GM21619 (cell line): ENCODE measurements at regions not wholly inside any gene's neighbourhood (a gene's known extent, or its start where the extent isn't known, plus 50 kb on each side); places are given as distances from the start of the nearest gene placed in this dataset.
"Not testable (repeated sequence)": the region's sequence is repeated elsewhere in the genome, so short reads cannot be mapped to it uniquely, and the experiment has no call there.

Source experiments
- ATAC-seq: cut with Tn5 transposase; IDR thresholded peaks from one replicate; pipeline ENCODE4 v1.9.1; 2021; ENCODE audit not compliant: unreplicated experiment

GRCh38 chr2:16247326-16248122, 307.2 kb downstream of the MYCN start:
- ATAC-seq = no peak

- ATAC-seq = no peak
Measured at GRCh38 chr2:16246911-16247310, 306.6 kb downstream of the MYCN start.

DNA sequence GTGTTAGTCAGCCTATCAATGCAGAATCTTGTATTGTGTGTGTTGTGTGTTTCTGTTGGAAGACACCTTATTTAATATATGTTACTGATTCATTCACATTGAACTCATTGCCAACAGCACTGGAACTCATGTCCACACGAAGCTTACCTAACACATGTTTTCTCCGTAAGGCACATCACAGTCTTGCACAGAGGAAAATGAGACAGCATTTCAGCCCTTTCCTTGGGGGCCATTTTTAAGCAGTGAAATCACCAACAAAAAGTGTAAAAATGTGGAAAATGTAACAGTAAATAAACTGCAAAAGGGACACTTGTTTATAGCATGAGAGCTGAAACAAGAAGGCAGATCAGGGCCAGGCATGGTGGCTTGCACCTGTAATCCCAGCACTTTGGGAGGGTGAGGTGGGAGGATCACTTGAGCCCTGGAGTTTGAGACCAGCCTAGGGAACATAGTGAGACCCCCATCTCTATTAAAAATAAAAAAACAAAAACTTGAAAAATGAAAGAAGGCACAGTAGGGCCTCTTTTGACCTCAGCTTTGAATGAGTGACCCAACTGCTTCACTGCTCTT, 306.0 kb downstream of the MYCN start:
- ATAC-seq = no peak

DNA sequence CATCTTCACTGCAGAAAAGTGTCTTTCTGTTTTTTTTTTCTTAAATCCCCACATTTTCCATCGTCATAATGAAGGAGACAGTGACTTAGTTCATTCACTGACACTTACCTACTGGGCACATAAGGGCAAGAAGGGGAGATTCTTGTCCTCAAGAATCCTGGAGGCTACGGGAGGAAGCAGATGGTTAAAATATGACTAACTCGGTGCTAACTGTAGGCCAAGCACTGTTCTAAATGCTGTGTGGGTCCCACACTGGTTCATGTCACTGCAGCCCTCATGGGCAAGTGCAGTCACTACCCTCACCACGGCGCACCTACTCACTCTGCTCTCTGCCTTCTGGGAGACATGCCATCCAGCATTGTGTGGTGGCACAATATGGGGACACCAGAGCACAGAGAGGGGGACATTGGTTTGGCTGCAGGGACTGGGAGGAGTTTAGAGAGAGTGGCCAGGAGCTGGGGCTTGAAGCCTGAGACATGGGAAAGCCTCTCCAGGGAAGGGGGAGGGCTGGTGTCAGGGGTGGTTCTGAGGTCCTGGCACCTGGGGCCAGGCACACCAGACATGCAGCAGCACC, 305.2 kb downstream of the MYCN start:
- no peak for ATAC-seq

DNA sequence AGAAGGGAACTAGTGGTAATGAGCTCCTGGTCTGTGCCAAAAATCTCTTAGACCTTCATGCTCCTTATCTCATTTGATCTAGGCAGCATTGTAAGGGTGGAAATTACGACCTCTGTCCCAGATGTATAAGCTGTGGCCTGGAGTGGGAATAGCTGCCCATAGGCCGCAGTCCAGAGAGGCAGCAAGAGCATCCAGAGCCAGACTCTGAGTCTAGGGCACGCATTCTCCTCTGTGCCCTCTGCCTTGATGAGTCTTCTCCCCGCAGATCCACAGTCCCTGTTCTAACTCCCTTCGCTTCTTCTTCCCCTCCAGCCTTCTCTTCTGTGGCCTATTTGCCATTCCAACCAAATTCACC, 304.6 kb downstream of the MYCN start:
- ATAC-seq = no peak

DNA sequence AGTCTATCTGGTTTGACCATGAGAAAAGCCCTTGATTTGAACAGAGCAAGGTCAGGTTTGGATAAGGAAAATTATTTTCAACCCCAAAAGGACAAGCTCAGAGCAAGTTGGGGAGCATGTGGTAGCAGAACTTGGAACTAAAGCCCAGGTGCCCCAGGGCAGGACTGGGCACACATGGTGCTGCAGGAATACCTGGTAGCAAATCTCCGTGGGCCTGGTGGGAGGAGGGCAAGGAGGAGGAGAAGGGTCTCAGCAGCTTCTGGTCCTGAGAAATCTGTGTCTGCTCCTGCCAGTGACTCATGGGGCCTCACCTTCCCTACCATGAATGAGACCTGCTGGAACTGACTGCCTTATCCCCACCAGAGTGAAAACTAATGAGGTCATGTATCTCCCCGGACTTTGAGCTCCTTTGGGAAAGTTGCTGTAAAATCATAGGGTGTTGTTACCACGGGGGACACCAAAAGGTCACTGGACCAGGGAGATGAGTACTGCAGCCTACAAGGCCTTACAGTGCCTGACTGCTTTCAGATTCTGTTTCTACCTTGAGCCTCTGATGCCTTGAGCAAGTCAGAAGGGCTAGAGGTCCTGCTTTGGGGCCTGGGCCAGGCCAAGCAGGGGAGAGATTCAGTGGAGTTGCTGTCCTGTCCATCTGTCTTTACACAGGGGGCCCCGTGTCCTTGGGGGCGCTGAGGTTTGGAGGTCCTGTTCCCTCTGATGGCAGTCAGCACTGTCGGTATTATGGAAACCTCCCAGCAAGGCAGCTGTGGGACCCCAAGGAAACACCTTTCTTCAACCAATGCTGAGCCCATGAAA, 304.0 kb downstream of the MYCN start:
- ATAC-seq = no peak

DNA sequence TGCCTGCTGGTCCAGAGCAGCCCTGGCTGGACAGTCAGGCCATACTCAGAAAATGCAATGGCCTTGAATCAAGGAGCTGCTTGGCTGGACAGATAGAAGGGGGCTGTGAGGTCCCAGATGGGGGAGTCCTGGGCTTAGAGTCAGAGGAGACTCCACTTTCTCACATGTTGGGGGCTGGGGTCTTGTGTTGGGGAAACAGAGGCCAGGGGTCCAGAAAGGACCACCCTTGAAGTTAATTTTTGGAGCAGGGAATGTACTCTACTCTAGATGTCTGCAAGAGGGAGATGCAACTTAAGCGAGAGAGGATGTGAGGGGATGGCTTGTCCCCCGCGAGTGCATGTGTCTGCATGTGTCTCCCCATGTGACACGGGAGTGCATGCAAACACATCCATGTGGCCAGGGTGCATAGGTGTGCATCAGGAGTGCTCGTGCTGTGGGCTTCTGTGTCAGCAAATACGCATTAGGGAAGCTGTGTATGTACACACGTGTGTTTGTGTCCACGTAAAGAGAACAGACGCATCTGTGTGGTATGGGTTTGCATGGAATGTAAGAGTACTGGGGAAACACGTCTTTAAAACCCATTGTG, 303.2 kb downstream of the MYCN start:
- no peak for ATAC-seq

DNA sequence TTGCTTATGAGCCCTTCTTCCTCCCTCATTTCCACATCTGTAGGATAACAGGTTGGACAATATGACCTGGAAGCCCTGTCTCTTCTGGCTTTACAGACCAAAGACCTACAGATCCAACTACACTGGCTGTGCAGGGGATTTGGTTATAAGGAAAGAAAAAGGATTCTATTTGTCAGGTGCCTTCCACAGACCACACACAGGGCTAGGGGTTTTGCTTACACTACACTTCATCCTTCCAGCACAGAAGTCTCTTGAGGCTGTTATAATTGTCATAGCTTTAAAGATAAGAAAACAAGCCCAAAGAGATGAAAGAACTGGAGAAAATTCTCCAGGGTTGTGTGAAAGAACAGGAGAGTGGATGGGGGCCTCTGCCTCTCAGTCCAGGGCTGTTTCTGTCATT, 302.6 kb downstream of the MYCN start:
- ATAC-seq = no peak

DNA sequence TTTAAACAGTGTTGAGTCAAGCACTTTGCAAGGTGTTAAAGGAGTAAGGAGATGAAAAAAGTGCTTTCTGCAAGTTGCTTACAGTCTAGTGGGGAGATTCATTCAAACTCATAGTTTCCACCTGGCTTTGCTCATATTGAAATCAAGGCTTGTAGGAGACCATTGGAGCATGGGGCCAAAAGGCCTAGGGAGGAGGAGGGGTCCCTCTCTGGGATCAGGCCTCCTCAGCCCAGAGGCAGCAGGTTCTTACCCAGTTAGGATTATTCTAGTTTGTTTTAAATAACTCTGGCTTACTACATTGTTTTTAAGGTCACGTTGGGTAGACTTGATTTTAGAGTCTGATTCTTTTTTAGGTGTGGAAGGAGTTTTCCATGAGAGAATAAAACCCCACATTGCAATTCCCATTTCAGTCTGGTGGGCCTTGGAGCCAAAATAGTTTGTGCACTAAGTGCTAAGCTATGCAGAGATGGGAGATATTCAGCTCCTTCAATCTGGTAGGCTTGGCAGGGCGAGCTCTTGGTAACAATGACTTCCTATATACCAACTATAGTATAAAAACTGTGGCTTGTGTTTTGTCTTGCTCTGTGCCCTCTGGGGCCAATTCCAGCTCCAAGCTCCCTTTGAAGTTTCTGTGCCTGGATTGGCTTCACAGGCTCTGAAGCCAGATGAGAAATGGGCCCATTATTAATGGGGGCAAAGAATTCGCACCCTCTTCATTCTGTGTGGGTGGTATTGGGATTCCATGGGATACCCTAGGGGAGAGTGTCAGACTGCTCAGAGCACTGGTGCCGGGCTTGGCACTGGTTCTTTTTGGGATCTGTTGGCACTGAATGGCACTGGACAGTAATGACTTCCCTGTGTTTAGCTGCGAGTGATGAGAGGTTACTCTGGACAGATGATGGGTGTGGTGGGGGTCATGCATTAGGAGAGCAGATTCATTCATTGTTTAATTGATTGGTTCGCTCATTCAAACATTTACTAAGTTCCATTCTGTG, 301.1 kb downstream of the MYCN start:
- ATAC-seq = no peak

DNA sequence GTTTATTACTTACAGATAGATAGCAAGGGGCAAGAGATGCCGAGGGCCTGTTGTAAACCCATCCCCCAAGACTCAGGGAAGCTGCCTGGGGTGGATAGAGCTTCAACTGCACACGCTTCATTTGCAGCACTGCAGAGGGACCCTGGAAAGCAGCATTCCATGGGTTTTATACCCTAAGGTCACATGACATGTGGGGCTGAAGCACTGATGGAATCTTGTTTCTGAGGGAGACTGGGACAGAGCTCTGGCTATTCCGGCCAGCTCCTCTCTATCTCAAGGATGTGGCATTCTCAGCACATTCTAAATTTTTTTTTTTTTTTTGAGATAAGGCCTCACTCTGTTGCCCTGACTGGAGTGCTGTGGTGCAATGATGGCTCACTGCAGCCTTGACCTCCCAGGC, 300.1 kb downstream of the MYCN start:
- ATAC-seq = no peak

DNA sequence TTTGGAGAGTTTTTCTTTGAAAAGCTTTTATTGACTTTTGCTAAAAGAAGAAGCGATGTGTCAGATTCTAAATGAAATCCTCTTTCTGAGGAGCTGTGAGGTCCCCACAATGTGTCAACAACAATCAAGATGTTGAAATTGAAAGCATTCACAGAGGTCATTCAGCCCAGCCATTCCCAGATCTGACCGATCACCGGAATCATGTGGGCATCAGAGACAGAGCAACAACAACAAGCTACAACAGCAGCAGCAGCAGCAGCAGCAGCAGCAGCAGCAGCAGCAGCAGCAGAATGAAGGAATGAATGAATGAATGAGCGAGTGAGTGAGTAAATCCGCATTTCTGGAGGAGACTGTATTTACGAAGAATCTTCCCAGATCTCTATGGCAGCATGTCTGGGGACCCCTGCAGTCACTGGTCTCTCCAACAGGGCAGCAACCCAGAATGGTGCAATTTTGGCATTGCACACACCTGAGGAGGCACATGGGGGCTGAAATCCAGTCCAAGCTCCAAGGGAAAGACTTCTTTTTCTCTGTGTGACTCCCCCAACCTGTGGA, 299.0 kb downstream of the MYCN start:
- ATAC-seq = no peak

GRCh38 chr2:16238786-16239185, 298.4 kb downstream of the MYCN start:
- ATAC-seq = no peak

GRCh38 chr2:16238001-16238761, 297.8 kb downstream of the MYCN start:
- no peak for ATAC-seq

GRCh38 chr2:16235747-16236146, 295.4 kb downstream of the MYCN start:
- no peak for ATAC-seq

DNA sequence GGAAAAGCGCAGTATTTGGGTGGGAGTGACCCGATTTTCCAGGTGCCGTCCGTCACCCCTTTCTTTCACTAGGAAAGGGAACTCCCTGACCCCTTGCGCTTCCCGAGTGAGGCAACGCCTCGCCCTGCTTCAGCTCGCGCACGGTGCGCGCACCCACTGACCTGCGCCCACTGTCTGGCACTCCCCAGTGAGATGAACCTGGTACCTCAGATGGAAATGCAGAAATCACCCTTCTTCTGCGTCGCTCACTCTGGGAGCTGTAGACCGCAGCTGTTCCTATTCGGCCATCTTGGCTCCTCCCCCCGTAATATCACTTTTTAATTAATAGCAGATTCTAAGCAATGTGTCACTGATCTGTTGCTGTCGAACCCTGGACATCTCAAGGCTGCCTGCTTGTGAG, 294.9 kb downstream of the MYCN start:
- not testable (repeated sequence) for ATAC-seq

- no peak for ATAC-seq
Measured at GRCh38 chr2:16228951-16229350, 288.6 kb downstream of the MYCN start.

- ATAC-seq = no peak
Measured at GRCh38 chr2:16228471-16228870, 288.1 kb downstream of the MYCN start.

DNA sequence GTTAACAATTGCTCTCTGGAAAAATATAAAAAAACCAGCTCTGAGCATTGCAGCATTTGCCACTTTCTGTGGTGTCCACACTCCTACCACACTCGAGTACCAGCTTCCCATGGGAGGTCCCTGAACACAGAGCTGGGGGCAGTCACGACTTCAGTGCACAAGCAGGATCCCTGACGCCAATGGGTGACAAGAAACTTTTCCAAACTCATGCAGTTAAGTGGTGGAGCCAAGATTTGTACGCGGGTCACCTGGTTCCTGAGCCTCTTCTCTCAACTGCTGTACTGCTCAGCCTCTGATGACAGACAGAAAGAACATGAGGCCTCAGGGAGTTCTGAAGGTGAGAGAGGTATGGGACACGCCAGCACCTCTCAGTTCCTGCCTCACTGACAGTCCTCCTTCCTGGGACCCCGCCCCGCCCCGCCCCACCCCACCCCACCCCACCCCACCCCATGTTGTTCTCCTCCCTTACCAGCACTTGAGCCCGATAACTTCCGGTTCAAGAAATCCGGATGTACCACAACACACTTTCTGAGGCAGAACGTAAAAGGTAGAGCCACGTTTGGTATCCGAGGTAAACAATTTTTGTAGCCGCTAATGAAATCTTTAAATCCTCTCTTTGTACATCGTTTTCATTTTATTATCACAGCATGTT, 287.6 kb downstream of the MYCN start:
- no peak for ATAC-seq
